Stimulated activated CD4-positive, alpha-beta T cell treated with anti-CD3 and anti-CD28 coated beads, Interleukin-2, amount 100 ng/mL, for 48 hours (primary cell): ENCODE measurements at regions not wholly inside any gene's neighbourhood (a gene's known extent, or its start where the extent isn't known, plus 50 kb on each side); places are given as distances from the start of the nearest gene placed in this dataset.
"Not testable (repeated sequence)": the region's sequence is repeated elsewhere in the genome, so short reads cannot be mapped to it uniquely, and the experiment has no call there.

Source experiments
- DNase-seq, 2 donors: peaks; one replicate each; pipeline ENCODE4 v3.0.0-alpha.2; 2020

GRCh38 chr19:29006057-29006735 is 206.8 kb downstream of the UQCRFS1 start:
- no peak for DNase-seq

GRCh38 chr19:29004796-29005195 is 208.2 kb downstream of the UQCRFS1 start:
- DNase-seq, result no peak

GRCh38 chr19:29003641-29004409 is 209.1 kb downstream of the UQCRFS1 start:
- no peak for DNase-seq

- no peak for DNase-seq
These were observed 210.6 kb downstream of the UQCRFS1 start for GRCh38 chr19:29002336-29002735.

- no peak for DNase-seq
These were observed 211.2 kb downstream of the UQCRFS1 start for GRCh38 chr19:29001597-29002245.

GRCh38 chr19:29001141-29001581 is 211.8 kb downstream of the UQCRFS1 start:
- no peak for DNase-seq

- DNase-seq, result no peak
These were observed 213.1 kb downstream of the UQCRFS1 start for GRCh38 chr19:28999724-29000433.

GRCh38 chr19:28998974-28999373 is 214.0 kb downstream of the UQCRFS1 start:
- no peak for DNase-seq

GRCh38 chr19:28997866-28998265 is 215.1 kb downstream of the UQCRFS1 start:
- DNase-seq, result not testable (repeated sequence)

- no peak for DNase-seq
These were observed 222.4 kb downstream of the UQCRFS1 start for GRCh38 chr19:28990522-28990921.

GRCh38 chr19:28989739-28990138 is 223.2 kb downstream of the UQCRFS1 start:
- DNase-seq, result no peak

- no peak for DNase-seq
These were observed 224.9 kb downstream of the UQCRFS1 start for GRCh38 chr19:28988066-28988465.

- DNase-seq, result no peak
These were observed 225.8 kb downstream of the UQCRFS1 start for GRCh38 chr19:28987177-28987576.

GRCh38 chr19:28985201-28985600 is 227.8 kb downstream of the UQCRFS1 start:
- no peak for DNase-seq

GRCh38 chr19:28984315-28984714 is 228.6 kb downstream of the UQCRFS1 start:
- no peak for DNase-seq

- DNase-seq, result no peak
These were observed 229.5 kb downstream of the UQCRFS1 start for GRCh38 chr19:28983430-28983829.

- no peak for DNase-seq
These were observed 231.0 kb downstream of the UQCRFS1 start for GRCh38 chr19:28981994-28982393.

GRCh38 chr19:28981518-28981917 is 231.4 kb downstream of the UQCRFS1 start:
- DNase-seq, result no peak

GRCh38 chr19:28980236-28980868 is 232.6 kb downstream of the UQCRFS1 start:
- DNase-seq, result no peak

GRCh38 chr19:28977826-28978225 is 235.1 kb downstream of the UQCRFS1 start:
- DNase-seq, result no peak

GRCh38 chr19:28972058-28972852 is 240.7 kb downstream of the UQCRFS1 start:
- DNase-seq, result no peak

GRCh38 chr19:28971513-28971912 is 241.4 kb downstream of the UQCRFS1 start:
- DNase-seq, result no peak
